ENCODE measurements at regions not wholly inside any gene's neighbourhood (a gene's known extent, or its start where the extent isn't known, plus 50 kb on each side); places are given as distances from the start of the nearest gene placed in this dataset.

GRCh38 chr2:51535763-51536162, 503.8 kb upstream of the NRXN1 start:
- no peak overlapping the region for H3K4me3 ChIP-seq
- H3K27ac ChIP-seq = no peak overlapping the region
- no peaks in the 10 kb centered on the region for H4K20me1 ChIP-seq
- H3K9ac ChIP-seq = no peak overlapping the region
- no peaks in the 10 kb centered on the region for H3K36me3 ChIP-seq
- H3K27me3 ChIP-seq = no peaks in the 10 kb centered on the region
- TF ChIP-seq Cebpa-rat (IDR thresholded peaks at IDR 0.05) = no peak
- no peaks in the 10 kb centered on the region for H3K4me1 ChIP-seq
- no peak overlapping the region for H3K4me2 ChIP-seq
- H3K9me3 ChIP-seq (replicated peaks in 1 of 11) = peaks cover 0 to 6% (median 0%) of the 10 kb centered on the region in 11 experiments; a peak in 3 of 22 replicates

GRCh38 chr2:51534166-51534565, 502.2 kb upstream of the NRXN1 start:
- Histone ChIP-seq H3K4me2 (no peak overlapping the region), H3K9ac (no peak overlapping the region), H3K27ac (no peak overlapping the region), H3K4me1 (no peaks in the 10 kb centered on the region), H3K4me3 (no peak overlapping the region), H4K20me1 (no peaks in the 10 kb centered on the region), H3K9me3 (replicated peaks in 1 of 11) (peaks cover 0 to 10% (median 0%) of the 10 kb centered on the region in 11 experiments; a peak in 3 of 22 replicates), H3K27me3 (no peaks in the 10 kb centered on the region), H3K36me3 (no peaks in the 10 kb centered on the region)
- TF ChIP-seq Cebpa-rat (IDR thresholded peaks at IDR 0.05) = no peak

GRCh38 chr2:51528156-51528555, 496.2 kb upstream of the NRXN1 start:
- no peaks in the 10 kb centered on the region for H3K27me3 ChIP-seq
- no peak overlapping the region for H3K27ac ChIP-seq
- H3K4me1 ChIP-seq = no peaks in the 10 kb centered on the region
- no peak overlapping the region for H3K4me3 ChIP-seq
- H3K9ac ChIP-seq = no peak overlapping the region
- H4K20me1 ChIP-seq = no peaks in the 10 kb centered on the region
- peaks cover 0 to 10% (median 0%) of the 10 kb centered on the region in 11 experiments; a peak in 3 of 22 replicates for H3K9me3 ChIP-seq (replicated peaks in 1 of 11)
- TF ChIP-seq Cebpa-rat (IDR thresholded peaks at IDR 0.05) = no peak
- H3K4me2 ChIP-seq = no peak overlapping the region
- no peaks in the 10 kb centered on the region for H3K36me3 ChIP-seq

- H3K27me3 ChIP-seq = no peaks in the 10 kb centered on the region
- H3K9ac ChIP-seq = no peak overlapping the region
- no peaks in the 10 kb centered on the region for H3K36me3 ChIP-seq
- H3K4me2 ChIP-seq = no peak overlapping the region
- no peak overlapping the region for H3K4me3 ChIP-seq
- peaks cover 0 to 10% (median 0%) of the 10 kb centered on the region in 11 experiments; a peak in 3 of 22 replicates for H3K9me3 ChIP-seq (replicated peaks in 1 of 11)
- no peaks in the 10 kb centered on the region for H3K4me1 ChIP-seq
- no peak for TF ChIP-seq Cebpa-rat (IDR thresholded peaks at IDR 0.05)
- no peaks in the 10 kb centered on the region for H4K20me1 ChIP-seq
- H3K27ac ChIP-seq = no peak overlapping the region
Measured at GRCh38 chr2:51526766-51527165, 494.8 kb upstream of the NRXN1 start.

GRCh38 chr2:51516667-51517066, 484.7 kb upstream of the NRXN1 start:
- Histone ChIP-seq H3K4me1 (peaks cover 0 to 20% (median 0%) of the 10 kb centered on the region in 10 experiments; a peak in 7 of 20 replicates), H3K36me3 (no peaks in the 10 kb centered on the region), H3K27ac (peak overlapping the region in 1 of 11 experiments; percentile 37; a peak in 1 of 22 replicates), H3K9ac (no peak overlapping the region), H3K4me2 (peak overlapping the region in 4 of 11 experiments; percentile 17 to 37 (median 31); a peak in 4 of 22 replicates), H3K9me3 (replicated peaks in 1 of 11) (no peaks in the 10 kb centered on the region), H3K27me3 (no peaks in the 10 kb centered on the region), H3K4me3 (no peak overlapping the region), H4K20me1 (no peaks in the 10 kb centered on the region)
- no peak for TF ChIP-seq Cebpa-rat (IDR thresholded peaks at IDR 0.05)

GRCh38 chr2:51511002-51511401, 479.1 kb upstream of the NRXN1 start:
- Histone ChIP-seq H3K9ac (peak overlapping the region in 3 of 11 experiments; percentile 60 to 76 (median 75); a peak in 5 of 22 replicates), H3K4me1 (peaks cover 0 to 40% (median 5%) of the 10 kb centered on the region in 10 experiments; a peak in 8 of 20 replicates), H3K27ac (peak overlapping the region in 5 of 11 experiments; percentile 56 to 91 (median 87); a peak in 9 of 22 replicates), H3K9me3 (replicated peaks in 1 of 11) (no peaks in the 10 kb centered on the region), H3K36me3 (no peaks in the 10 kb centered on the region), H3K4me3 (0 out of 20 replicates have a peak overlapping the region, but pooled peaks of 1 of the 10 experiments have one; percentile 1), H3K27me3 (no peaks in the 10 kb centered on the region), H4K20me1 (no peaks in the 10 kb centered on the region), H3K4me2 (peak overlapping the region in 5 of 11 experiments; percentile 36 to 86 (median 67); a peak in 9 of 22 replicates)
- no peak for TF ChIP-seq Cebpa-rat (IDR thresholded peaks at IDR 0.05)

- Histone ChIP-seq H3K4me2 (peak overlapping the region in 5 of 11 experiments; percentile 36 to 86 (median 67); a peak in 9 of 22 replicates), H3K4me1 (peaks cover 0 to 44% (median 7%) of the 10 kb centered on the region in 10 experiments; a peak in 10 of 20 replicates), H4K20me1 (no peaks in the 10 kb centered on the region), H3K27ac (peak overlapping the region in 5 of 11 experiments; percentile 56 to 91 (median 87); a peak in 10 of 22 replicates), H3K9ac (peak overlapping the region in 3 of 11 experiments; percentile 60 to 76 (median 75); a peak in 6 of 22 replicates), H3K4me3 (no peak overlapping the region), H3K36me3 (no peaks in the 10 kb centered on the region), H3K27me3 (no peaks in the 10 kb centered on the region), H3K9me3 (replicated peaks in 1 of 11) (peaks cover 0 to 4% (median 0%) of the 10 kb centered on the region in 11 experiments; a peak in 1 of 22 replicates)
- no peak for TF ChIP-seq Cebpa-rat (IDR thresholded peaks at IDR 0.05)
Measured at GRCh38 chr2:51510303-51510702, 478.4 kb upstream of the NRXN1 start.

- peak overlapping the region in 4 of 11 experiments; percentile 8 to 40 (median 12); a peak in 3 of 22 replicates for H3K4me2 ChIP-seq
- H4K20me1 ChIP-seq = no peaks in the 10 kb centered on the region
- TF ChIP-seq Cebpa-rat (IDR thresholded peaks at IDR 0.05) = no peak
- H3K27ac ChIP-seq = no peak overlapping the region
- H3K9ac ChIP-seq = no peak overlapping the region
- H3K4me1 ChIP-seq = peaks cover 0 to 22% (median 2%) of the 10 kb centered on the region in 10 experiments; a peak in 10 of 20 replicates
- H3K27me3 ChIP-seq = no peaks in the 10 kb centered on the region
- H3K9me3 ChIP-seq (replicated peaks in 1 of 11) = peaks cover 0 to 4% (median 0%) of the 10 kb centered on the region in 11 experiments; a peak in 1 of 22 replicates
- H3K36me3 ChIP-seq = no peaks in the 10 kb centered on the region
- H3K4me3 ChIP-seq = no peak overlapping the region
Measured at GRCh38 chr2:51505533-51505932, 473.6 kb upstream of the NRXN1 start.

GRCh38 chr2:51490576-51491234, 458.8 kb upstream of the NRXN1 start:
- no peaks in the 10 kb centered on the region for H3K36me3 ChIP-seq
- no peaks in the 10 kb centered on the region for H3K4me1 ChIP-seq
- no peak for TF ChIP-seq Cebpa-rat (IDR thresholded peaks at IDR 0.05)
- no peak overlapping the region for H3K27ac ChIP-seq
- no peaks in the 10 kb centered on the region for H3K9me3 ChIP-seq (replicated peaks in 1 of 11)
- H3K4me2 ChIP-seq = no peak overlapping the region
- no peak overlapping the region for H3K9ac ChIP-seq
- no peak overlapping the region for H3K4me3 ChIP-seq
- H4K20me1 ChIP-seq = no peaks in the 10 kb centered on the region
- H3K27me3 ChIP-seq = no peaks in the 10 kb centered on the region
